WTC11 (cell line): ENCODE measurements at regions not wholly inside any gene's neighbourhood (a gene's known extent, or its start where the extent isn't known, plus 50 kb on each side); places are given as distances from the start of the nearest gene placed in this dataset.

Experiments used
- ATAC-seq: fragments of 200-7000 bp; cut with Tn5 transposase; 2 replicates; pipeline ENCODE4 v1.10.0; 2021; ENCODE audit warnings: mild to moderate bottlenecking, moderate library complexity
- CTCF ChIA-PET: fragments of 300-600 bp; sonication (Branson Sonifier 250); formaldehyde crosslinking; loops from one replicate; lab custom pipeline; 2021; ENCODE audit warnings: antibody characterized with exemption; lab: Charles Lee
- POLR2A ChIA-PET: fragments of 350-600 bp; sonication (Branson Sonifier 250); formaldehyde crosslinking; loops from one replicate; lab custom pipeline; 2021; ENCODE audit warnings: antibody characterized with exemption; lab: Charles Lee
- DNase-seq: peaks from one replicate; pipeline ENCODE4 v3.0.0; 2021; ENCODE audit warnings: low spot score
- H3K27ac Mint-ChIP-seq: 2 replicates; pipeline ENCODE4 v1.8.0; 2021; ENCODE audit warnings: mixed read lengths
- H3K27me3 Mint-ChIP-seq: 2 replicates; pipeline ENCODE4 v1.8.0; 2021; ENCODE audit warnings: low read depth, mild to moderate bottlenecking, moderate library complexity, mixed read lengths
- H3K36me3 Mint-ChIP-seq: 2 replicates; pipeline ENCODE4 v1.8.0; 2021; ENCODE audit warnings: mixed read lengths
- H3K4me1 Mint-ChIP-seq: 2 replicates; pipeline ENCODE4 v1.8.0; 2022; ENCODE audit warnings: mixed read lengths
- H3K4me3 Mint-ChIP-seq: 2 replicates; pipeline ENCODE4 v1.8.0; 2021; ENCODE audit warnings: mild to moderate bottlenecking, moderate library complexity, mixed read lengths
- H3K9me3 Mint-ChIP-seq: 2 replicates; pipeline ENCODE4 v1.8.0; 2021; ENCODE audit warnings: mixed read lengths
- CREM ChIP-seq: sonication (generic); formaldehyde crosslinking; IDR thresholded peaks from 2 replicates; pipeline ENCODE4 v1.8.1; 2022; ENCODE audit warnings: mild to moderate bottlenecking, missing genetic modification reagents, moderate library complexity
- ELF4 ChIP-seq: sonication (generic); formaldehyde crosslinking; IDR thresholded peaks from 2 replicates; pipeline ENCODE4 v1.8.1; 2022; ENCODE audit warnings: low read depth, mild to moderate bottlenecking, moderate library complexity, missing genetic modification reagents
- EMX1 ChIP-seq: fragments of 250-450 bp; sonication (Bioruptor Pico); IDR thresholded peaks from 2 replicates; pipeline ENCODE4 v1.8.0; 2021; ENCODE audit warnings: mild to moderate bottlenecking
- ETV6 ChIP-seq: sonication (generic); formaldehyde crosslinking; IDR thresholded peaks from 2 replicates; pipeline ENCODE4 v1.8.1; 2022; ENCODE audit warnings: mild to moderate bottlenecking, missing genetic modification reagents
- GRHL2 ChIP-seq: fragments of 250-450 bp; sonication (Bioruptor Pico); IDR thresholded peaks from 2 replicates; pipeline ENCODE4 v1.8.0; 2022; ENCODE audit warnings: mild to moderate bottlenecking, moderate library complexity; ENCODE audit not compliant: insufficient replicate concordance, severe bottlenecking
- GTF2I ChIP-seq: fragments of 250-450 bp; sonication (Bioruptor Pico); conservative IDR thresholded peaks from 2 replicates; pipeline ENCODE4 v1.4.0; 2021; ENCODE audit warnings: mild to moderate bottlenecking
- JUN ChIP-seq: sonication (generic); formaldehyde crosslinking; IDR thresholded peaks from 2 replicates; pipeline ENCODE4 v1.8.0; 2023; ENCODE audit warnings: mild to moderate bottlenecking, missing genetic modification reagents
- MAX ChIP-seq: sonication (generic); formaldehyde crosslinking; IDR thresholded peaks from 2 replicates; pipeline ENCODE4 v1.8.0; 2022; ENCODE audit warnings: mild to moderate bottlenecking, missing genetic modification reagents
- MLX ChIP-seq: sonication (generic); formaldehyde crosslinking; IDR thresholded peaks from 2 replicates; pipeline ENCODE4 v1.8.1; 2023; ENCODE audit warnings: mild to moderate bottlenecking, missing genetic modification reagents, moderate library complexity
- NFE2L1 ChIP-seq: sonication (generic); formaldehyde crosslinking; IDR thresholded peaks from 2 replicates; pipeline ENCODE4 v1.8.1; 2023; ENCODE audit warnings: missing genetic modification reagents
- NR2C2 ChIP-seq: sonication (generic); formaldehyde crosslinking; IDR thresholded peaks from 2 replicates; pipeline ENCODE4 v1.8.0; 2022; ENCODE audit warnings: mild to moderate bottlenecking, missing genetic modification reagents
- NR3C1 ChIP-seq: sonication (generic); formaldehyde crosslinking; conservative IDR thresholded peaks from 2 replicates; pipeline ENCODE4 v1.8.1; 2023; ENCODE audit warnings: low read depth, mild to moderate bottlenecking, missing genetic modification reagents
- PRRX2 ChIP-seq: fragments of 250-450 bp; sonication (Bioruptor Pico); IDR thresholded peaks from 2 replicates; pipeline ENCODE4 v1.8.0; 2021; ENCODE audit warnings: mild to moderate bottlenecking
- RELA ChIP-seq: sonication (generic); formaldehyde crosslinking; IDR thresholded peaks from 2 replicates; pipeline ENCODE4 v1.8.1; 2022; ENCODE audit warnings: missing genetic modification reagents, mild to moderate bottlenecking, borderline replicate concordance
- SP1 ChIP-seq: sonication (generic); formaldehyde crosslinking; conservative IDR thresholded peaks from 2 replicates; pipeline ENCODE4 v1.8.1; 2022; ENCODE audit warnings: missing genetic modification reagents
- TEAD1 ChIP-seq: sonication (generic); formaldehyde crosslinking; IDR thresholded peaks from 2 replicates; pipeline ENCODE4 v1.8.0; 2022; ENCODE audit warnings: mild to moderate bottlenecking, missing genetic modification reagents
- ZNF219 ChIP-seq: sonication (generic); formaldehyde crosslinking; IDR thresholded peaks from 2 replicates; pipeline ENCODE4 v1.8.0; 2023; ENCODE audit warnings: missing genetic modification reagents, mild to moderate bottlenecking, borderline replicate concordance
- ZNF396 ChIP-seq: fragments of 250-450 bp; sonication (Bioruptor Pico); IDR thresholded peaks from 2 replicates; pipeline ENCODE4 v1.8.0; 2021; ENCODE audit warnings: mild to moderate bottlenecking, moderate library complexity, borderline replicate concordance
- TF ChIP-seq, protein P1 (sequence below): fragments of 250-450 bp; sonication (Bioruptor Pico); IDR thresholded peaks from 2 replicates; pipeline ENCODE4 v1.9.0; 2021; ENCODE audit warnings: mild to moderate bottlenecking, borderline replicate concordance
- TF ChIP-seq, protein P2 (sequence below): fragments of 250-450 bp; sonication (Bioruptor Pico); IDR thresholded peaks from 2 replicates; pipeline ENCODE4 v2.1.2; 2022; ENCODE audit warnings: mild to moderate bottlenecking, moderate library complexity
- TF ChIP-seq, protein P3 (sequence below): sonication (generic); formaldehyde crosslinking; IDR thresholded peaks from 2 replicates; pipeline ENCODE4 v1.8.0; 2022; ENCODE audit warnings: mild to moderate bottlenecking, missing genetic modification reagents

DNA sequence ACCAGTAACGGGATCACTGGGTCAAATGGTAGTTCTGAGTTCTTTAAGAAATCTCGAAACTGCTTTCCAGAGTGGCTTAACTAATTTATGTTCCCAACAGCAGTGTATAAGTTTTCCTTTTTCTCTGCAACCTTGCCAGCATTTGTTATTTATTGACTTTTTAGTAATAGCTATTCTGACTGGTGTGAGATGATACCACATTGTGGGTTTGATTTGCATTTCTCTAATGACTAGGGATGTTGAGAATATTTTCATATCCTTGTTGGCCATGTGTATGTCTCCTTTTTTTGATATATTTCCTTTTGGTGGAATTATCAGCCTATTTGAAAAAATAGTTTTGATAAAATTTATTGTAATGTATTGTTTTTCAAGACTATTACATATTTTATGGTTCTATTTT lies 701.2 kb upstream of the FBXO33 start (continued):
- TF ChIP-seq RELA, result no peak
- TF ChIP-seq, protein P1, sequence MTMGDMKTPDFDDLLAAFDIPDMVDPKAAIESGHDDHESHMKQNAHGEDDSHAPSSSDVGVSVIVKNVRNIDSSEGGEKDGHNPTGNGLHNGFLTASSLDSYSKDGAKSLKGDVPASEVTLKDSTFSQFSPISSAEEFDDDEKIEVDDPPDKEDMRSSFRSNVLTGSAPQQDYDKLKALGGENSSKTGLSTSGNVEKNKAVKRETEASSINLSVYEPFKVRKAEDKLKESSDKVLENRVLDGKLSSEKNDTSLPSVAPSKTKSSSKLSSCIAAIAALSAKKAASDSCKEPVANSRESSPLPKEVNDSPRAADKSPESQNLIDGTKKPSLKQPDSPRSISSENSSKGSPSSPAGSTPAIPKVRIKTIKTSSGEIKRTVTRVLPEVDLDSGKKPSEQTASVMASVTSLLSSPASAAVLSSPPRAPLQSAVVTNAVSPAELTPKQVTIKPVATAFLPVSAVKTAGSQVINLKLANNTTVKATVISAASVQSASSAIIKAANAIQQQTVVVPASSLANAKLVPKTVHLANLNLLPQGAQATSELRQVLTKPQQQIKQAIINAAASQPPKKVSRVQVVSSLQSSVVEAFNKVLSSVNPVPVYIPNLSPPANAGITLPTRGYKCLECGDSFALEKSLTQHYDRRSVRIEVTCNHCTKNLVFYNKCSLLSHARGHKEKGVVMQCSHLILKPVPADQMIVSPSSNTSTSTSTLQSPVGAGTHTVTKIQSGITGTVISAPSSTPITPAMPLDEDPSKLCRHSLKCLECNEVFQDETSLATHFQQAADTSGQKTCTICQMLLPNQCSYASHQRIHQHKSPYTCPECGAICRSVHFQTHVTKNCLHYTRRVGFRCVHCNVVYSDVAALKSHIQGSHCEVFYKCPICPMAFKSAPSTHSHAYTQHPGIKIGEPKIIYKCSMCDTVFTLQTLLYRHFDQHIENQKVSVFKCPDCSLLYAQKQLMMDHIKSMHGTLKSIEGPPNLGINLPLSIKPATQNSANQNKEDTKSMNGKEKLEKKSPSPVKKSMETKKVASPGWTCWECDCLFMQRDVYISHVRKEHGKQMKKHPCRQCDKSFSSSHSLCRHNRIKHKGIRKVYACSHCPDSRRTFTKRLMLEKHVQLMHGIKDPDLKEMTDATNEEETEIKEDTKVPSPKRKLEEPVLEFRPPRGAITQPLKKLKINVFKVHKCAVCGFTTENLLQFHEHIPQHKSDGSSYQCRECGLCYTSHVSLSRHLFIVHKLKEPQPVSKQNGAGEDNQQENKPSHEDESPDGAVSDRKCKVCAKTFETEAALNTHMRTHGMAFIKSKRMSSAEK (CRISPR knock-in tag), result no peak
- TF ChIP-seq MAX, result no peak
- no peak for TF ChIP-seq TEAD1
- no peak for TF ChIP-seq GTF2I (CRISPR knock-in tag)
- no peak for TF ChIP-seq CREM (CRISPR knock-in tag)
- TF ChIP-seq, protein P2, sequence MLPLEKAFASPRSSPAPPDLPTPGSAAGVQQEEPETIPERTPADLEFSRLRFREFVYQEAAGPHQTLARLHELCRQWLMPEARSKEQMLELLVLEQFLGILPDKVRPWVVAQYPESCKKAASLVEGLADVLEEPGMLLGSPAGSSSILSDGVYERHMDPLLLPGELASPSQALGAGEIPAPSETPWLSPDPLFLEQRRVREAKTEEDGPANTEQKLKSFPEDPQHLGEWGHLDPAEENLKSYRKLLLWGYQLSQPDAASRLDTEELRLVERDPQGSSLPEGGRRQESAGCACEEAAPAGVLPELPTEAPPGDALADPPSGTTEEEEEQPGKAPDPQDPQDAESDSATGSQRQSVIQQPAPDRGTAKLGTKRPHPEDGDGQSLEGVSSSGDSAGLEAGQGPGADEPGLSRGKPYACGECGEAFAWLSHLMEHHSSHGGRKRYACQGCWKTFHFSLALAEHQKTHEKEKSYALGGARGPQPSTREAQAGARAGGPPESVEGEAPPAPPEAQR (CRISPR knock-in tag), result no peak

DNA sequence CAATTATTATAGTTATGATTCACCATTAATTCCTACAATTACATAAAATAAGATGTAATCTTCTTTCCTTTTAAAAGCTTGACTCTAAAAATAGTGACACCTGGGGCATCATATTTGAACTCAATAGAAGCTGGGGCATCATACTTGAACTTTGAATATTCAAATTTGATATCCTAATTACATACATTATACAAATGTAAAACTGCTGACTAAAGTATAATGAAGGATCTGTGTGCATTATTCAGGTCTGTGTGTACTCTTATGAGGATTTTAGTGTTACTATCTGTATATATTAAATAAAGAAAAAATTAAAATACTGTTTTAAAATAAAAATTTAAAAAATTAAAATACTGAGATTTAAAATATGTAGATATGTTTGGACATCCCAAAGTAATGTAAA lies 696.9 kb upstream of the FBXO33 start:
- Mint-ChIP-seq H3K27me3 (no peaks in the 10 kb centered on the region), H3K4me3 (no peak overlapping the region), H3K27ac (no peak overlapping the region)
- CTCF ChIA-PET, result no interaction called here
- ATAC-seq (no peak), DNase-seq (no peak)
- TF ChIP-seq ELF4 (CRISPR knock-in tag), result no peak
- TF ChIP-seq, protein P2 (CRISPR knock-in tag), result no peak
- TF ChIP-seq JUN (CRISPR knock-in tag), result no peak
- TF ChIP-seq ZNF219 (CRISPR knock-in tag), result no peak
- TF ChIP-seq SP1, result no peak
- TF ChIP-seq, protein P3, sequence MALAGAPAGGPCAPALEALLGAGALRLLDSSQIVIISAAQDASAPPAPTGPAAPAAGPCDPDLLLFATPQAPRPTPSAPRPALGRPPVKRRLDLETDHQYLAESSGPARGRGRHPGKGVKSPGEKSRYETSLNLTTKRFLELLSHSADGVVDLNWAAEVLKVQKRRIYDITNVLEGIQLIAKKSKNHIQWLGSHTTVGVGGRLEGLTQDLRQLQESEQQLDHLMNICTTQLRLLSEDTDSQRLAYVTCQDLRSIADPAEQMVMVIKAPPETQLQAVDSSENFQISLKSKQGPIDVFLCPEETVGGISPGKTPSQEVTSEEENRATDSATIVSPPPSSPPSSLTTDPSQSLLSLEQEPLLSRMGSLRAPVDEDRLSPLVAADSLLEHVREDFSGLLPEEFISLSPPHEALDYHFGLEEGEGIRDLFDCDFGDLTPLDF (CRISPR knock-in tag), result no peak
- TF ChIP-seq PRRX2 (CRISPR knock-in tag), result no peak
- TF ChIP-seq GRHL2 (CRISPR knock-in tag), result no peak
- TF ChIP-seq NR2C2, result no peak
- TF ChIP-seq ZNF396 (CRISPR knock-in tag), result no peak
- TF ChIP-seq NFE2L1 (CRISPR knock-in tag), result no peak
- no peak for TF ChIP-seq MLX (CRISPR knock-in tag)
- no peak for TF ChIP-seq NR3C1 (CRISPR knock-in tag)
- no peak for TF ChIP-seq ETV6
- no peak for TF ChIP-seq EMX1 (CRISPR knock-in tag)
- TF ChIP-seq, all 79 proteins: peak for 0
- no peaks in the 10 kb centered on the region for H3K4me1 Mint-ChIP-seq
- POLR2A ChIA-PET, result no interaction called here
- H3K9me3 Mint-ChIP-seq, result peaks cover 11% of the 10 kb centered on the region
- no peaks in the 10 kb centered on the region for H3K36me3 Mint-ChIP-seq
